Panc1 (cell line): ENCODE measurements at regions not wholly inside any gene's neighbourhood (a gene's known extent, or its start where the extent isn't known, plus 50 kb on each side); places are given as distances from the start of the nearest gene placed in this dataset.

Source experiments
- ATAC-seq: fragments of 200-7000 bp; cut with Tn5 transposase; 2 replicates; pipeline ENCODE4 v1.9.1; 2020; ENCODE audit warnings: mild to moderate bottlenecking, moderate library complexity
- BruUV-seq: library from RNA; stranded (reverse); fragments of 400-500 nt; replicated peaks from 2 replicates; lab custom pipeline; 2021; lab: Mats Ljungman, UMichigan
- CTCF ChIA-PET: fragments of 300-600 bp; sonication (Branson Sonifier 250); formaldehyde crosslinking; loops from one replicate; lab custom pipeline; 2022; ENCODE audit warnings: antibody characterized with exemption; lab: Charles Lee
- POLR2A ChIA-PET: fragments of 300-600 bp; sonication (Branson Sonifier 250); formaldehyde crosslinking; loops from one replicate; lab custom pipeline; 2022; ENCODE audit warnings: antibody characterized with exemption; lab: Charles Lee
- DNase-seq: peaks from one replicate; pipeline ENCODE4 v3.0.0-alpha.2; 2010; ENCODE audit warnings: low read depth, low spot score
- H3K27ac ChIP-seq: 2 replicates; pipeline ENCODE4 v1.5.1; 2011; ENCODE audit warnings: mild to moderate bottlenecking, low read length, inconsistent platforms
- H3K27me3 ChIP-seq: fragments of 200-500 bp; sonication (Bioruptor generic); 2 replicates; pipeline ENCODE4 v1.6.0; 2014; ENCODE audit warnings: low read length, inconsistent platforms; ENCODE audit not compliant: control insufficient read depth, insufficient read depth
- H3K36me3 ChIP-seq: fragments of 200-500 bp; sonication (Bioruptor generic); 2 replicates; pipeline ENCODE4 v1.5.1; 2014; ENCODE audit warnings: inconsistent platforms, mild to moderate bottlenecking, low read length, moderate library complexity; ENCODE audit not compliant: control insufficient read depth, insufficient read depth
- H3K4me1 ChIP-seq: 2 replicates; pipeline ENCODE4 v1.5.1; 2011; ENCODE audit warnings: inconsistent platforms, mild to moderate bottlenecking, low read length, moderate library complexity; ENCODE audit not compliant: control insufficient read depth, insufficient read depth
- H3K4me3 ChIP-seq, 2 experiments: 2 replicates each; pipeline ENCODE4 v1.5.1; 2011 to 2012; ENCODE audit warnings: low read depth in 2 of 2, low read length in 2 of 2, mild to moderate bottlenecking in 2 of 2, inconsistent platforms in 1 of 2, moderate library complexity in 1 of 2
- H3K9me3 ChIP-seq: fragments of 200-500 bp; sonication (Bioruptor generic); 2 replicates; pipeline ENCODE4 v1.5.1; 2014; ENCODE audit warnings: low read depth, mild to moderate bottlenecking, inconsistent platforms, low read length, moderate library complexity; ENCODE audit not compliant: control insufficient read depth, insufficient read depth
- POLR2AphosphoS5 ChIP-seq: IDR thresholded peaks from 2 replicates; pipeline ENCODE4 v1.6.1; 2012; ENCODE audit warnings: mild to moderate bottlenecking, low read depth, low read length, moderate library complexity
- SIN3A ChIP-seq: IDR thresholded peaks from 2 replicates; pipeline ENCODE4 v1.6.1; 2012; ENCODE audit warnings: low read depth, mild to moderate bottlenecking, low read length, moderate library complexity, borderline replicate concordance; ENCODE audit not compliant: insufficient read depth
- TCF7L2 ChIP-seq: IDR thresholded peaks from 2 replicates; pipeline ENCODE4 v1.6.1; 2011; ENCODE audit warnings: mild to moderate bottlenecking, low read depth, low read length, inconsistent platforms
- in situ Hi-C: cut with HindIII; loops from 2 replicates; pipeline ENCODE4 v1.10.0; 2016; ENCODE audit warnings: low sequenced_read_pairs, low pct_unique_long_range_greater_than_20kb
- intact Hi-C: fragments of 100-400 bp; cut with micrococcal nuclease; formaldehyde crosslinking; loops from one replicate; pipeline ENCODE4 v1.10.0; 2022; ENCODE audit not compliant: unreplicated experiment
- TF ChIP-seq, protein P1 (sequence below), 2 experiments: IDR thresholded peaks; 2 replicates each; pipeline ENCODE4 v1.6.1; 2011 to 2012; ENCODE audit warnings: low read depth in 2 of 2, control low read depth in 1 of 2, low read length in 1 of 2, mild to moderate bottlenecking in 1 of 2, moderate library complexity in 1 of 2; ENCODE audit not compliant: insufficient read depth in 1 of 2
- TF ChIP-seq, protein P2 (sequence below): fragments of 450-650 bp; IDR thresholded peaks from 2 replicates; pipeline ENCODE4 v1.5.1; 2017; ENCODE audit warnings: mild to moderate bottlenecking

DNA sequence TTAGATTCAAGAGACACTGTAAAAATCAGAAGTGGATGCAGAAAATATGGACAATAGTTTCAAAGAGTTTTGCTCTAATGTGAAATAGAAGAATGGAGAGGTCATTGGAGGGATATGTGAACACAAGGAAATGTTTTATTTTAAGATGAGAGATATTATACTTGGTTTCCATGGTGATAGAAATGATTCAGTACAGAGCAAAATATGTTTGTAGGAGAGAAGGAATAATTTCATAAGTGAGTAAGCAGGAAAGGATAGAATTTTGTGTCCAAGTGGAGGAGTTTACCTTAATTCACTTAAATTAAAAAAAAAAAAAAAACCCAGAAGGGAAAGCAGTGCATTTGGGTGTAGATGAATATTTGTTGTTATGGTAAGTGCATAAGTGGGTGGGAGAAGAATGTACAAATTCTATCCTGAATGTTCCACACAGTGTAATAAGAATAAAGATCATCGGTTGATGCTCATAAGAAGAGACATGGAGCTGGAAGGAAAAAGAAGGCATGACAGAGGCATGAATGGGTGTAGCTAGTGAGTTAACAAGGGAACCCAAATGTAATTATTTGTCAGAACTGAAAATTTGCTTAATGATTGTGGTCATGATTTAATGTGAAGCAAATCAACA is 688.9 kb upstream of the GJE1 start:
- no peak for ATAC-seq

GRCh38 chr6:141443032-141443431 is 689.7 kb upstream of the GJE1 start:
- TF ChIP-seq, protein P1, sequence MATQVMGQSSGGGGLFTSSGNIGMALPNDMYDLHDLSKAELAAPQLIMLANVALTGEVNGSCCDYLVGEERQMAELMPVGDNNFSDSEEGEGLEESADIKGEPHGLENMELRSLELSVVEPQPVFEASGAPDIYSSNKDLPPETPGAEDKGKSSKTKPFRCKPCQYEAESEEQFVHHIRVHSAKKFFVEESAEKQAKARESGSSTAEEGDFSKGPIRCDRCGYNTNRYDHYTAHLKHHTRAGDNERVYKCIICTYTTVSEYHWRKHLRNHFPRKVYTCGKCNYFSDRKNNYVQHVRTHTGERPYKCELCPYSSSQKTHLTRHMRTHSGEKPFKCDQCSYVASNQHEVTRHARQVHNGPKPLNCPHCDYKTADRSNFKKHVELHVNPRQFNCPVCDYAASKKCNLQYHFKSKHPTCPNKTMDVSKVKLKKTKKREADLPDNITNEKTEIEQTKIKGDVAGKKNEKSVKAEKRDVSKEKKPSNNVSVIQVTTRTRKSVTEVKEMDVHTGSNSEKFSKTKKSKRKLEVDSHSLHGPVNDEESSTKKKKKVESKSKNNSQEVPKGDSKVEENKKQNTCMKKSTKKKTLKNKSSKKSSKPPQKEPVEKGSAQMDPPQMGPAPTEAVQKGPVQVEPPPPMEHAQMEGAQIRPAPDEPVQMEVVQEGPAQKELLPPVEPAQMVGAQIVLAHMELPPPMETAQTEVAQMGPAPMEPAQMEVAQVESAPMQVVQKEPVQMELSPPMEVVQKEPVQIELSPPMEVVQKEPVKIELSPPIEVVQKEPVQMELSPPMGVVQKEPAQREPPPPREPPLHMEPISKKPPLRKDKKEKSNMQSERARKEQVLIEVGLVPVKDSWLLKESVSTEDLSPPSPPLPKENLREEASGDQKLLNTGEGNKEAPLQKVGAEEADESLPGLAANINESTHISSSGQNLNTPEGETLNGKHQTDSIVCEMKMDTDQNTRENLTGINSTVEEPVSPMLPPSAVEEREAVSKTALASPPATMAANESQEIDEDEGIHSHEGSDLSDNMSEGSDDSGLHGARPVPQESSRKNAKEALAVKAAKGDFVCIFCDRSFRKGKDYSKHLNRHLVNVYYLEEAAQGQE (IDR thresholded peaks at IDR 0.05; ENCODE audit: insufficient read depth in 1 of 2, low read depth in 2 of 2, low read length in 1 of 2) = no peak
- TF ChIP-seq TCF7L2 (no peak), SIN3A (no peak), POLR2AphosphoS5 (no peak)
- TF ChIP-seq, protein P2, sequence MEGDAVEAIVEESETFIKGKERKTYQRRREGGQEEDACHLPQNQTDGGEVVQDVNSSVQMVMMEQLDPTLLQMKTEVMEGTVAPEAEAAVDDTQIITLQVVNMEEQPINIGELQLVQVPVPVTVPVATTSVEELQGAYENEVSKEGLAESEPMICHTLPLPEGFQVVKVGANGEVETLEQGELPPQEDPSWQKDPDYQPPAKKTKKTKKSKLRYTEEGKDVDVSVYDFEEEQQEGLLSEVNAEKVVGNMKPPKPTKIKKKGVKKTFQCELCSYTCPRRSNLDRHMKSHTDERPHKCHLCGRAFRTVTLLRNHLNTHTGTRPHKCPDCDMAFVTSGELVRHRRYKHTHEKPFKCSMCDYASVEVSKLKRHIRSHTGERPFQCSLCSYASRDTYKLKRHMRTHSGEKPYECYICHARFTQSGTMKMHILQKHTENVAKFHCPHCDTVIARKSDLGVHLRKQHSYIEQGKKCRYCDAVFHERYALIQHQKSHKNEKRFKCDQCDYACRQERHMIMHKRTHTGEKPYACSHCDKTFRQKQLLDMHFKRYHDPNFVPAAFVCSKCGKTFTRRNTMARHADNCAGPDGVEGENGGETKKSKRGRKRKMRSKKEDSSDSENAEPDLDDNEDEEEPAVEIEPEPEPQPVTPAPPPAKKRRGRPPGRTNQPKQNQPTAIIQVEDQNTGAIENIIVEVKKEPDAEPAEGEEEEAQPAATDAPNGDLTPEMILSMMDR = no peak
- no TSS peak for BruUV-seq
- intact Hi-C loops (no loop called here), in situ Hi-C loops (no loop called here)
- peaks cover 3% of the 10 kb centered on the region; the same call in 1 of the 2 replicates for H3K9me3 ChIP-seq
- no peaks in the 10 kb centered on the region for H3K27me3 ChIP-seq
- CTCF ChIA-PET = no interaction called here
- no peak for ATAC-seq
- H3K27ac ChIP-seq = no peak overlapping the region
- DNase-seq = no peak
- no peaks in the 10 kb centered on the region for H3K4me1 ChIP-seq
- H3K36me3 ChIP-seq = no peaks in the 10 kb centered on the region
- no peak overlapping the region for H3K4me3 ChIP-seq
- POLR2A ChIA-PET = no interaction called here

More for the DNA sequence above, 688.9 kb upstream of the GJE1 start:
- intact Hi-C loops = no loop called here
- H3K4me3 ChIP-seq = no peak overlapping the region
- peaks cover 2% of the 10 kb centered on the region; the same call in 1 of the 2 replicates for H3K9me3 ChIP-seq
- no peaks in the 10 kb centered on the region for H3K4me1 ChIP-seq
- H3K27me3 ChIP-seq = no peaks in the 10 kb centered on the region
- no peaks in the 10 kb centered on the region for H3K36me3 ChIP-seq
- TF ChIP-seq SIN3A (no peak), POLR2AphosphoS5 (no peak)
- TF ChIP-seq, protein P1 (IDR thresholded peaks at IDR 0.05; ENCODE audit: insufficient read depth in 1 of 2, low read depth in 2 of 2, low read length in 1 of 2) = no peak
- ChIA-PET CTCF (no interaction called here), POLR2A (no interaction called here)
- in situ Hi-C loops = no loop called here
- H3K27ac ChIP-seq = no peak overlapping the region
- no peak for DNase-seq
- no TSS peak for BruUV-seq
